ENCODE measurements at regions not wholly inside any gene's neighbourhood (a gene's known extent, or its start where the extent isn't known, plus 50 kb on each side); places are given as distances from the start of the nearest gene placed in this dataset.
A peak's percentile ranks its signal among the peaks of the same experiment; 100 is the strongest.
"Not testable (repeated sequence)": the region's sequence is repeated elsewhere in the genome, so short reads cannot be mapped to it uniquely, and the experiment has no call there.

- DNase-seq (ENCODE audit: insufficient read length, low spot score, missing footprints) = no peak
- Histone ChIP-seq H3K79me2 (ENCODE audit: insufficient read depth, low read length) (no peaks in the 10 kb centered on the region), H4K20me1 (ENCODE audit: insufficient read depth, low read length) (no peaks in the 10 kb centered on the region), H3K4me3 (ENCODE audit: insufficient read depth, low read length) (no peak overlapping the region), H2AFZ (ENCODE audit: low read length) (no peak overlapping the region), H3K9me3 (ENCODE audit: low read depth, low read length) (no peaks in the 10 kb centered on the region), H3K27ac (ENCODE audit: low read depth, low read length) (no peak overlapping the region), H3K4me1 (ENCODE audit: insufficient read depth, low read length) (peaks cover 5% of the 10 kb centered on the region), H3K36me3 (ENCODE audit: insufficient read depth, low read length) (no peaks in the 10 kb centered on the region), H3K27me3 (ENCODE audit: insufficient read depth, low read length) (no peaks in the 10 kb centered on the region), H3K4me2 (ENCODE audit: insufficient read depth, low read length) (no peak overlapping the region)
- no peak for TF ChIP-seq CTCF (IDR thresholded peaks at IDR 0.05; ENCODE audit: extremely low read depth, low read depth, low read length)
Observed at GRCh38 chr6:126667071-126667470, 327.2 kb downstream of the CENPW start.

GRCh38 chr6:126667728-126668127 lies 327.8 kb downstream of the CENPW start:
- Histone ChIP-seq H3K4me1 (ENCODE audit: insufficient read depth, low read length) (peaks cover under 1% of the 10 kb centered on the region), H2AFZ (ENCODE audit: low read length) (no peak overlapping the region), H4K20me1 (ENCODE audit: insufficient read depth, low read length) (no peaks in the 10 kb centered on the region), H3K79me2 (ENCODE audit: insufficient read depth, low read length) (no peaks in the 10 kb centered on the region), H3K27me3 (ENCODE audit: insufficient read depth, low read length) (no peaks in the 10 kb centered on the region), H3K9me3 (ENCODE audit: low read depth, low read length) (no peaks in the 10 kb centered on the region), H3K36me3 (ENCODE audit: insufficient read depth, low read length) (no peaks in the 10 kb centered on the region), H3K27ac (ENCODE audit: low read depth, low read length) (no peak overlapping the region), H3K4me3 (ENCODE audit: insufficient read depth, low read length) (no peak overlapping the region), H3K4me2 (ENCODE audit: insufficient read depth, low read length) (no peak overlapping the region)
- no peak for TF ChIP-seq CTCF (IDR thresholded peaks at IDR 0.05; ENCODE audit: extremely low read depth, low read depth, low read length)
- no peak for DNase-seq (ENCODE audit: insufficient read length, low spot score, missing footprints)

GRCh38 chr6:126672649-126673048 lies 332.7 kb downstream of the CENPW start:
- peak; percentile 36 for DNase-seq (ENCODE audit: insufficient read length, low spot score, missing footprints)
- peaks cover 5% of the 10 kb centered on the region for H3K4me1 ChIP-seq (ENCODE audit: insufficient read depth, low read length)
- TF ChIP-seq CTCF (IDR thresholded peaks at IDR 0.05; ENCODE audit: extremely low read depth, low read depth, low read length) = no peak
- peak overlapping the region; percentile 4 for H3K27ac ChIP-seq (ENCODE audit: low read depth, low read length)
- peak overlapping the region; percentile 83 for H2AFZ ChIP-seq (ENCODE audit: low read length)
- H3K4me2 ChIP-seq (ENCODE audit: insufficient read depth, low read length) = peak overlapping the region; percentile 70
- no peaks in the 10 kb centered on the region for H3K79me2 ChIP-seq (ENCODE audit: insufficient read depth, low read length)
- H3K27me3 ChIP-seq (ENCODE audit: insufficient read depth, low read length) = no peaks in the 10 kb centered on the region
- H3K36me3 ChIP-seq (ENCODE audit: insufficient read depth, low read length) = no peaks in the 10 kb centered on the region
- peak overlapping the region; percentile 41 for H3K4me3 ChIP-seq (ENCODE audit: insufficient read depth, low read length)
- no peaks in the 10 kb centered on the region for H3K9me3 ChIP-seq (ENCODE audit: low read depth, low read length)
- no peaks in the 10 kb centered on the region for H4K20me1 ChIP-seq (ENCODE audit: insufficient read depth, low read length)

GRCh38 chr6:126673749-126674148 lies 333.8 kb downstream of the CENPW start:
- H4K20me1 ChIP-seq (ENCODE audit: insufficient read depth, low read length); H3K4me1 ChIP-seq (ENCODE audit: insufficient read depth, low read length); H3K79me2 ChIP-seq (ENCODE audit: insufficient read depth, low read length); H3K27ac ChIP-seq (ENCODE audit: low read depth, low read length); H3K4me2 ChIP-seq (ENCODE audit: insufficient read depth, low read length); H2AFZ ChIP-seq (ENCODE audit: low read length); H3K36me3 ChIP-seq (ENCODE audit: insufficient read depth, low read length); H3K4me3 ChIP-seq (ENCODE audit: insufficient read depth, low read length); DNase-seq (ENCODE audit: insufficient read length, low spot score, missing footprints); H3K27me3 ChIP-seq (ENCODE audit: insufficient read depth, low read length); H3K9me3 ChIP-seq (ENCODE audit: low read depth, low read length): not testable (repeated sequence)

Data from osteoblast (primary cell).